ENCODE measurements at regions not wholly inside any gene's neighbourhood (a gene's known extent, or its start where the extent isn't known, plus 50 kb on each side); places are given as distances from the start of the nearest gene placed in this dataset.

GRCh38 chr7:69545175-69545574 lies 53.1 kb upstream of the AUTS2 start:
- H3K4me1 Mint-ChIP-seq (ENCODE audit: low read depth, unreplicated experiment), result no peaks in the 10 kb centered on the region
- H3K36me3 Mint-ChIP-seq (ENCODE audit: unreplicated experiment), result no peaks in the 10 kb centered on the region
- H3K27me3 Mint-ChIP-seq (ENCODE audit: unreplicated experiment), result no peaks in the 10 kb centered on the region
- DNase-seq, result no peak
- H3K27ac Mint-ChIP-seq (ENCODE audit: unreplicated experiment), result no peak overlapping the region
- TF ChIP-seq CTCF (IDR thresholded peaks at IDR 0.05; ENCODE audit: partially characterized antibody, unreplicated experiment), result no peak
- no peaks in the 10 kb centered on the region for H3K9me3 Mint-ChIP-seq (ENCODE audit: unreplicated experiment)
- no peak overlapping the region for H3K4me3 Mint-ChIP-seq (ENCODE audit: unreplicated experiment)
